WTC11 (cell line): ENCODE measurements at regions not wholly inside any gene's neighbourhood (a gene's known extent, or its start where the extent isn't known, plus 50 kb on each side); places are given as distances from the start of the nearest gene placed in this dataset.

Experiments used
- CREB1 ChIP-seq: sonication (generic); formaldehyde crosslinking; IDR thresholded peaks from 2 replicates; pipeline ENCODE4 v1.8.0; 2023; ENCODE audit warnings: mild to moderate bottlenecking, missing genetic modification reagents
- CTCF ChIP-seq: fragments of 200-600 bp; IDR thresholded peaks from 2 replicates; pipeline ENCODE4 v1.8.0; 2022; ENCODE audit warnings: antibody characterized with exemption
- MLX ChIP-seq: sonication (generic); formaldehyde crosslinking; IDR thresholded peaks from 2 replicates; pipeline ENCODE4 v1.8.1; 2023; ENCODE audit warnings: mild to moderate bottlenecking, missing genetic modification reagents, moderate library complexity
- MXD4 ChIP-seq: fragments of 250-450 bp; sonication (Bioruptor Pico); IDR thresholded peaks from 2 replicates; pipeline ENCODE4 v1.8.0; 2021; ENCODE audit warnings: mild to moderate bottlenecking, moderate library complexity, borderline replicate concordance
- NFYB ChIP-seq: sonication (generic); formaldehyde crosslinking; conservative IDR thresholded peaks from 2 replicates; pipeline ENCODE4 v1.8.0; 2022; ENCODE audit warnings: low read depth, missing genetic modification reagents
- ZBTB21 ChIP-seq: sonication (generic); formaldehyde crosslinking; IDR thresholded peaks from 2 replicates; pipeline ENCODE4 v1.8.1; 2023; ENCODE audit warnings: mild to moderate bottlenecking, missing genetic modification reagents, borderline replicate concordance
- ZNF121 ChIP-seq: sonication (generic); formaldehyde crosslinking; IDR thresholded peaks from 2 replicates; pipeline ENCODE4 v1.8.0; 2023; ENCODE audit warnings: missing genetic modification reagents
- TF ChIP-seq, protein P1 (sequence below): sonication (generic); formaldehyde crosslinking; IDR thresholded peaks from 2 replicates; pipeline ENCODE4 v1.8.1; 2022; ENCODE audit warnings: mild to moderate bottlenecking, missing genetic modification reagents, moderate library complexity, borderline replicate concordance
- TF ChIP-seq, protein P2 (sequence below): fragments of 250-450 bp; sonication (Bioruptor Pico); conservative IDR thresholded peaks from 2 replicates; pipeline ENCODE4 v1.9.0; 2021; ENCODE audit warnings: mild to moderate bottlenecking

- no peak for TF ChIP-seq CTCF
- no peak for TF ChIP-seq NFYB (CRISPR knock-in tag)
- TF ChIP-seq, protein P1, sequence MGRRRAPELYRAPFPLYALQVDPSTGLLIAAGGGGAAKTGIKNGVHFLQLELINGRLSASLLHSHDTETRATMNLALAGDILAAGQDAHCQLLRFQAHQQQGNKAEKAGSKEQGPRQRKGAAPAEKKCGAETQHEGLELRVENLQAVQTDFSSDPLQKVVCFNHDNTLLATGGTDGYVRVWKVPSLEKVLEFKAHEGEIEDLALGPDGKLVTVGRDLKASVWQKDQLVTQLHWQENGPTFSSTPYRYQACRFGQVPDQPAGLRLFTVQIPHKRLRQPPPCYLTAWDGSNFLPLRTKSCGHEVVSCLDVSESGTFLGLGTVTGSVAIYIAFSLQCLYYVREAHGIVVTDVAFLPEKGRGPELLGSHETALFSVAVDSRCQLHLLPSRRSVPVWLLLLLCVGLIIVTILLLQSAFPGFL (CRISPR knock-in tag): no peak
- no peak for TF ChIP-seq CREB1 (CRISPR knock-in tag)
- no peak for TF ChIP-seq MLX (CRISPR knock-in tag)
- TF ChIP-seq ZBTB21 (CRISPR knock-in tag): no peak
- TF ChIP-seq, protein P2, sequence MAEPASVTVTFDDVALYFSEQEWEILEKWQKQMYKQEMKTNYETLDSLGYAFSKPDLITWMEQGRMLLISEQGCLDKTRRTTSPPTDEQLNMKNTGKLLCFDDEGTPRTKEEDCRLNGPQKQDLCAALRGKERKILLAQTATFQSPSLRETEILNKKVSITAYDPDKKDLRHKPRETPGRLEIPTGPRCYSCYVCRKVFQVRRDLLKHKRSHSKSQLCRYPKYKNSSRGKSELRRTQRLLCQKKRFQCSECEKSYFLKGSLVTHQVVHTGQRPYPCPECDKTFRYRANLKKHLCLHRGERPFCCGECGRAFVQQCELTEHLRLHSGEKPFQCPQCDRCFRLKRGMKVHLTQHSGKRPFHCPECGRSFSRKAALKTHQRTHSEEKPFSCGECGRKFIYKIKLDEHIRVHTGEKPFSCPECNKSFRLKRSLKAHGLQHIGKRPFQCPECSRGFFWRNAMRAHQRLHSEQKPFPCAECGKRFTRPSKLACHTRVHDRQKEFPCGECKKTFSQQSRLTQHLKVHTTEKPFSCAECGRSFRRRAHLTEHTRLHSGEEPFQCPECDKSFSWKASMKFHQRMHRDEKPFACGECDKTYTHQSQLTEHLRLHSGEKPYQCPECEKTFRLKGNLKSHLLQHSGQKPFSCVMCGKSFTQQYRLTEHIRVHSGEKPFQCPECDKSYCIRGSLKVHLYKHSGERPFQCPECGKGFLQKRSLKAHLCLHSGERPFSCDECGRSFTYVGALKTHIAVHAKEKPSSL (CRISPR knock-in tag): no peak
- no peak for TF ChIP-seq MXD4 (CRISPR knock-in tag)
- TF ChIP-seq ZNF121 (CRISPR knock-in tag): no peak
Observed at GRCh38 chr9:88302579-88303324, 85.5 kb upstream of the SPIN1 start.
